Neural progenitor cell (in vitro differentiated cells): ENCODE measurements at regions not wholly inside any gene's neighbourhood (a gene's known extent, or its start where the extent isn't known, plus 50 kb on each side); places are given as distances from the start of the nearest gene placed in this dataset.

Source experiments
- DNase-seq: peaks from one replicate; pipeline ENCODE4 v3.0.0-alpha.2; 2016; ENCODE audit warnings: low spot score
- H2AFZ ChIP-seq: fragments of 200-600 bp; sonication (generic); replicated peaks from 2 replicates; pipeline ENCODE4 v1.6.1; 2016; ENCODE audit warnings: antibody characterized with exemption
- H3F3A ChIP-seq: fragments of 200-600 bp; sonication (generic); 2 replicates; pipeline ENCODE4 v1.6.1; 2016; ENCODE audit warnings: antibody characterized with exemption, low read depth
- H3K27ac ChIP-seq: fragments of 200-600 bp; sonication (generic); 2 replicates; pipeline ENCODE4 v1.5.1; 2016; ENCODE audit warnings: mild to moderate bottlenecking
- H3K27me3 ChIP-seq: fragments of 200-600 bp; sonication (generic); 2 replicates; pipeline ENCODE4 v1.6.1; 2016; ENCODE audit warnings: mild to moderate bottlenecking, moderate library complexity
- H3K36me3 ChIP-seq: fragments of 200-600 bp; sonication (generic); 2 replicates; pipeline ENCODE4 v1.5.1; 2016
- H3K4me1 ChIP-seq: fragments of 200-600 bp; sonication (generic); 2 replicates; pipeline ENCODE4 v1.6.1; 2016; ENCODE audit warnings: mixed run types
- H3K4me2 ChIP-seq: fragments of 200-600 bp; sonication (generic); 2 replicates; pipeline ENCODE4 v1.6.1; 2016
- H3K4me3 ChIP-seq: fragments of 200-600 bp; sonication (generic); 2 replicates; pipeline ENCODE4 v1.5.1; 2016
- H3K79me2 ChIP-seq: fragments of 200-600 bp; sonication (generic); 2 replicates; pipeline ENCODE4 v1.6.1; 2016; ENCODE audit warnings: low read depth
- H3K9ac ChIP-seq: fragments of 200-600 bp; sonication (generic); 2 replicates; pipeline ENCODE4 v1.6.1; 2016
- H3K9me3 ChIP-seq: fragments of 200-600 bp; sonication (generic); 2 replicates; pipeline ENCODE4 v1.5.1; 2016; ENCODE audit warnings: low read depth
- H4K20me1 ChIP-seq: fragments of 200-600 bp; sonication (generic); 2 replicates; pipeline ENCODE4 v1.6.1; 2016; ENCODE audit warnings: low read depth
- H3K27ac Mint-ChIP-seq: 3 replicates; pipeline ENCODE4 v1.8.0; 2021; ENCODE audit warnings: mixed read lengths
- H3K27me3 Mint-ChIP-seq: 2 replicates; pipeline ENCODE4 v1.8.0; 2022; ENCODE audit warnings: low read depth, mild to moderate bottlenecking, inconsistent platforms, moderate library complexity, mixed read lengths; ENCODE audit not compliant: insufficient read depth
- H3K36me3 Mint-ChIP-seq: 3 replicates; pipeline ENCODE4 v1.8.0; 2021; ENCODE audit warnings: mixed read lengths
- H3K4me1 Mint-ChIP-seq: 3 replicates; pipeline ENCODE4 v1.8.0; 2021; ENCODE audit warnings: mixed read lengths
- H3K4me3 Mint-ChIP-seq: 3 replicates; pipeline ENCODE4 v1.8.0; 2021; ENCODE audit warnings: mild to moderate bottlenecking, moderate library complexity, mixed read lengths
- H3K9me3 Mint-ChIP-seq: 3 replicates; pipeline ENCODE4 v1.8.0; 2020; ENCODE audit warnings: mixed read lengths
- EZH2 ChIP-seq: fragments of 200-600 bp; sonication (generic); IDR thresholded peaks from 2 replicates; pipeline ENCODE4 v1.6.1; 2017; ENCODE audit warnings: antibody characterized with exemption, mild to moderate bottlenecking, moderate library complexity
- EZH2phosphoT487 ChIP-seq: fragments of 200-600 bp; sonication (generic); IDR thresholded peaks from 2 replicates; pipeline ENCODE4 v1.6.1; 2017; ENCODE audit warnings: antibody characterized with exemption
- TF ChIP-seq, protein P1 (sequence below): fragments of 200-600 bp; sonication (generic); IDR thresholded peaks from 2 replicates; pipeline ENCODE4 v1.5.1; 2017; ENCODE audit warnings: antibody characterized with exemption, mild to moderate bottlenecking

DNA sequence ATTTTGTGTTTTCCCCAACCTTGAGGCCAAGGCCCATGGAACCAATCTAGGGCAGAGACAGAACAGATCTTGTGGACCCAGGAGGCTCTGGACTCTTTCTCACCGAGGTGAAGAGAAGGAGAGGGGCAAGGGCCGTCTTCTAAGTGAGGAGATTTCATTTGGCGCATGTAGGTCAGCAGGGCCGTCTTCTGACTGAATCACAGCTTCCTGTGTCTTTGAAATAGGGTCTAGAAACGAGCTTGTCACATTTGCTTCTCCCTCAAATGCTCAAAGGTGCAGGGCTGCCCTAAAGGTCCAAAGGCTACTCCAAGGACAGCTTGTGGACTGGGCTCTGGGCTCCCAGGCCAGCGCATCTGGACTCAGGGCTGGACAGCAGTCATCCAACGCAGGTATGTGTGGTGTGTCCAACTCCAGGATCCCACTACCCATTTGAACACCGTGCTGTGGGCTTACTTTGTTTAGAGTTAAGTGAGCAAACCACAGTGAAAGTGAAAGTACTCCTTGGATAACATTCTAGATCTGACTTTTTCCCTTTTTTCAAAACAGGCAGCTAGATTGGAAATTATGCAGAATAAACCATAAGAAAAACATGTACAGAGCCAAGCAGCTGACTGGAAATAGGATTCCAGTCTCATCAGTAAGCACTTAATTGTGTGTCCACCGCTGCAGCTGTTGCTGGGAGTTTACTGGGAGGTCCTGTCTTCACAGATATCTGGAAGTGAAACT is 357.0 kb downstream of the GADD45G start:
- no peaks in the 10 kb centered on the region for H3F3A ChIP-seq
- H3K36me3 ChIP-seq: no peaks in the 10 kb centered on the region
- no peak overlapping the region for H2AFZ ChIP-seq
- Mint-ChIP-seq H3K9me3 (no peaks in the 10 kb centered on the region), H3K27me3 (no peaks in the 10 kb centered on the region), H3K36me3 (no peaks in the 10 kb centered on the region), H3K27ac (no peak overlapping the region), H3K4me3 (no peak overlapping the region), H3K4me1 (no peaks in the 10 kb centered on the region)
- TF ChIP-seq EZH2 (no peak), EZH2phosphoT487 (no peak)
- TF ChIP-seq, protein P1, sequence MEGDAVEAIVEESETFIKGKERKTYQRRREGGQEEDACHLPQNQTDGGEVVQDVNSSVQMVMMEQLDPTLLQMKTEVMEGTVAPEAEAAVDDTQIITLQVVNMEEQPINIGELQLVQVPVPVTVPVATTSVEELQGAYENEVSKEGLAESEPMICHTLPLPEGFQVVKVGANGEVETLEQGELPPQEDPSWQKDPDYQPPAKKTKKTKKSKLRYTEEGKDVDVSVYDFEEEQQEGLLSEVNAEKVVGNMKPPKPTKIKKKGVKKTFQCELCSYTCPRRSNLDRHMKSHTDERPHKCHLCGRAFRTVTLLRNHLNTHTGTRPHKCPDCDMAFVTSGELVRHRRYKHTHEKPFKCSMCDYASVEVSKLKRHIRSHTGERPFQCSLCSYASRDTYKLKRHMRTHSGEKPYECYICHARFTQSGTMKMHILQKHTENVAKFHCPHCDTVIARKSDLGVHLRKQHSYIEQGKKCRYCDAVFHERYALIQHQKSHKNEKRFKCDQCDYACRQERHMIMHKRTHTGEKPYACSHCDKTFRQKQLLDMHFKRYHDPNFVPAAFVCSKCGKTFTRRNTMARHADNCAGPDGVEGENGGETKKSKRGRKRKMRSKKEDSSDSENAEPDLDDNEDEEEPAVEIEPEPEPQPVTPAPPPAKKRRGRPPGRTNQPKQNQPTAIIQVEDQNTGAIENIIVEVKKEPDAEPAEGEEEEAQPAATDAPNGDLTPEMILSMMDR: no peak
- no peak overlapping the region for H3K4me2 ChIP-seq
- H3K4me1 ChIP-seq: no peaks in the 10 kb centered on the region
- H4K20me1 ChIP-seq: no peaks in the 10 kb centered on the region
- no peak for DNase-seq
- H3K27me3 ChIP-seq: no peaks in the 10 kb centered on the region
- no peak overlapping the region for H3K9ac ChIP-seq
- H3K4me3 ChIP-seq: no peak overlapping the region
- no peaks in the 10 kb centered on the region for H3K79me2 ChIP-seq
- no peaks in the 10 kb centered on the region for H3K9me3 ChIP-seq
- no peak overlapping the region for H3K27ac ChIP-seq

DNA sequence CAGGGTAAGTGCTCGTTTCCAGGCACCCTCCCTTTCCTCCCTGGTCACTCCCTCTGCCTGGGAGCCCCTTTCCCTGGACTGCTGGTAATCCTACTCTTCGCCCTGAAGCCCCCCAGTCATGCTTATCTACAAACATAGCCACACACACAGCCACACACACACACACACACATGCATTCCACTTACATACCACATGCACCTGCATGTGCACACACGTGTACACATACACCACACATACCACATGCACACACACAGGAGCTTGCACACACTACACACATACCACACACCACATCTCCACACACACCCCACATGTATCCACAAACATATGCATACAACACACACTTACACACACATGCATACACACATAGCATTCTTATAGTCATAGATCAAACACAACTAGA is 358.5 kb downstream of the GADD45G start:
- Mint-ChIP-seq H3K4me3 (no peak overlapping the region), H3K27me3 (no peaks in the 10 kb centered on the region), H3K27ac (no peak overlapping the region), H3K36me3 (no peaks in the 10 kb centered on the region), H3K4me1 (no peaks in the 10 kb centered on the region), H3K9me3 (no peaks in the 10 kb centered on the region)
- Histone ChIP-seq H3K36me3 (no peaks in the 10 kb centered on the region), H4K20me1 (no peaks in the 10 kb centered on the region), H3K4me1 (no peaks in the 10 kb centered on the region), H3K4me3 (no peak overlapping the region), H3K79me2 (no peaks in the 10 kb centered on the region), H3K9ac (no peak overlapping the region), H3K27me3 (no peaks in the 10 kb centered on the region), H2AFZ (no peak overlapping the region), H3K27ac (no peak overlapping the region), H3K4me2 (no peak overlapping the region), H3K9me3 (no peaks in the 10 kb centered on the region), H3F3A (no peaks in the 10 kb centered on the region)
- no peak for DNase-seq
- TF ChIP-seq EZH2phosphoT487: no peak
- no peak for TF ChIP-seq EZH2
- TF ChIP-seq, protein P1: no peak

DNA sequence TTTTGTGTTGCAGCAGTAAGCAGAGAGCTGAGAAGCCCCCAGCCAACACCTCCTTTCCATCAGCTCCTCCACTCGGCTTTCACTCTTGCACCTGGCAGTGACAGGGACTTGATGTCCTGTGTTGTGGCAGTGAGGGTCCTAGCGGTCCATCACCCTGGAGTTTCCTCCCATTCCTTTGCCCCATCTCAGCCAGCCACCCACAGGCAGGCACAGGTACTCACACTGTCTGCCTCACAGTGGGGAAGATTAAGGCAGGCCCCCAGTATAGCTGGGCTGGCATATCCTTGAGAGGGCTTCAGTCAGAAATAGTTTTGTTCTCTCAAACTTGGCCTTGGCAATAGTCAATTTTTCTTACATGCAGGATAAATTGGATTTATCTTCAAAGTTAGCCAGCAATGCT is 362.7 kb downstream of the GADD45G start:
- Mint-ChIP-seq H3K4me1 (no peaks in the 10 kb centered on the region), H3K27ac (no peak overlapping the region), H3K9me3 (no peaks in the 10 kb centered on the region), H3K27me3 (no peaks in the 10 kb centered on the region), H3K4me3 (no peak overlapping the region), H3K36me3 (no peaks in the 10 kb centered on the region)
- no peak overlapping the region for H3K9ac ChIP-seq
- no peaks in the 10 kb centered on the region for H3K79me2 ChIP-seq
- H3K27me3 ChIP-seq: no peaks in the 10 kb centered on the region
- H4K20me1 ChIP-seq: no peaks in the 10 kb centered on the region
- no peak overlapping the region for H2AFZ ChIP-seq
- no peaks in the 10 kb centered on the region for H3K4me1 ChIP-seq
- H3K4me2 ChIP-seq: no peak overlapping the region
- no peaks in the 10 kb centered on the region for H3K36me3 ChIP-seq
- TF ChIP-seq EZH2: no peak
- TF ChIP-seq EZH2phosphoT487: no peak
- TF ChIP-seq, protein P1: no peak
- H3K27ac ChIP-seq: no peak overlapping the region
- no peak for DNase-seq
- no peak overlapping the region for H3K4me3 ChIP-seq
- no peaks in the 10 kb centered on the region for H3K9me3 ChIP-seq
- no peaks in the 10 kb centered on the region for H3F3A ChIP-seq
